GM12874 (cell line): ENCODE measurements at regions not wholly inside any gene's neighbourhood (a gene's known extent, or its start where the extent isn't known, plus 50 kb on each side); places are given as distances from the start of the nearest gene placed in this dataset.

Experiments
- CTCF ChIP-seq: IDR thresholded peaks from 2 replicates; pipeline ENCODE4 v1.5.1; 2011; ENCODE audit warnings: low read depth, mild to moderate bottlenecking, control low read depth, low read length, moderate library complexity; ENCODE audit not compliant: insufficient read depth

- no peak for TF ChIP-seq CTCF
These were observed 95.4 kb downstream of the HIF1AN start for GRCh38 chr10:100631192-100631591.

GRCh38 chr10:100632027-100632426, 96.3 kb downstream of the HIF1AN start:
- no peak for TF ChIP-seq CTCF

- TF ChIP-seq CTCF: no peak
These were observed 98.3 kb downstream of the HIF1AN start for GRCh38 chr10:100634034-100634433.

- TF ChIP-seq CTCF: no peak
These were observed 101.3 kb downstream of the HIF1AN start for GRCh38 chr10:100636848-100637553.

- TF ChIP-seq CTCF: peak; percentile 65
These were observed 102.0 kb downstream of the HIF1AN start for GRCh38 chr10:100637785-100638184.

- no peak for TF ChIP-seq CTCF
These were observed 102.9 kb upstream of the PAX2 start for GRCh38 chr10:100642295-100642994.

GRCh38 chr10:100645091-100645490, 100.3 kb upstream of the PAX2 start:
- no peak for TF ChIP-seq CTCF
